Endodermal cell (in vitro differentiated cells): ENCODE measurements at regions not wholly inside any gene's neighbourhood (a gene's known extent, or its start where the extent isn't known, plus 50 kb on each side); places are given as distances from the start of the nearest gene placed in this dataset.

Experiments used
- DNase-seq: peaks from one replicate; pipeline ENCODE4 v3.0.0-alpha.2; 2017
- H3K27ac ChIP-seq: 2 replicates; pipeline ENCODE4 v1.5.1; 2013; ENCODE audit warnings: mild to moderate bottlenecking, low read depth, low read length, moderate library complexity
- H3K27me3 ChIP-seq: 2 replicates; pipeline ENCODE4 v1.6.1; 2013; ENCODE audit warnings: mild to moderate bottlenecking, low read length, moderate library complexity; ENCODE audit not compliant: insufficient read depth, control insufficient read depth, poor library complexity, severe bottlenecking
- H3K36me3 ChIP-seq: 2 replicates; pipeline ENCODE4 v1.7.0; 2013; ENCODE audit warnings: mild to moderate bottlenecking, low read length, moderate library complexity; ENCODE audit not compliant: control insufficient read depth, insufficient read depth
- H3K4me1 ChIP-seq: one replicate; pipeline ENCODE4 v1.7.0; 2013; ENCODE audit warnings: low read length; ENCODE audit not compliant: control insufficient read depth, insufficient read depth
- H3K4me3 ChIP-seq: 2 replicates; pipeline ENCODE4 v1.5.1; 2013; ENCODE audit warnings: mild to moderate bottlenecking, low read length, moderate library complexity
- H3K9ac ChIP-seq: 2 replicates; pipeline ENCODE4 v1.6.1; 2013; ENCODE audit warnings: mild to moderate bottlenecking, low read length, moderate library complexity; ENCODE audit not compliant: poor library complexity, severe bottlenecking; ENCODE audit errors: extremely low read depth
- H3K9me3 ChIP-seq: 2 replicates; pipeline ENCODE4 v1.6.1; 2013; ENCODE audit warnings: mild to moderate bottlenecking, low read length, moderate library complexity; ENCODE audit not compliant: control insufficient read depth
- H3K27ac Mint-ChIP-seq: 2 replicates; pipeline ENCODE4 v1.8.0; 2020; ENCODE audit warnings: mixed read lengths
- H3K27me3 Mint-ChIP-seq: 2 replicates; pipeline ENCODE4 v1.8.0; 2021; ENCODE audit warnings: mild to moderate bottlenecking, mixed read lengths; ENCODE audit not compliant: insufficient read depth
- H3K36me3 Mint-ChIP-seq: 2 replicates; pipeline ENCODE4 v1.8.0; 2020; ENCODE audit warnings: low read depth, mixed read lengths
- H3K4me1 Mint-ChIP-seq: 2 replicates; pipeline ENCODE4 v1.8.0; 2020; ENCODE audit warnings: mixed read lengths
- H3K4me3 Mint-ChIP-seq: 2 replicates; pipeline ENCODE4 v1.8.0; 2020; ENCODE audit warnings: mild to moderate bottlenecking, moderate library complexity, mixed read lengths
- H3K9me3 Mint-ChIP-seq: 2 replicates; pipeline ENCODE4 v1.8.0; 2020; ENCODE audit warnings: mild to moderate bottlenecking, mixed read lengths
- CTCF ChIP-seq: fragments of 200-600 bp; sonication (generic); conservative IDR thresholded peaks from 2 replicates; pipeline ENCODE4 v1.5.0; 2021; ENCODE audit warnings: antibody characterized with exemption, mild to moderate bottlenecking
- WGBS, 2 experiments: methylation state at CpG; one replicate each; pipeline versions ENCODE4 v1.1.5 to v1.1.7; 2013; ENCODE audit warnings: missing lambda C conversion rate in 2 of 2, mixed read lengths in 1 of 2; ENCODE audit not compliant: insufficient coverage in 1 of 2, insufficient read length in 1 of 2; 5-methylcytosine and 5-hydroxymethylcytosine counted together

DNA sequence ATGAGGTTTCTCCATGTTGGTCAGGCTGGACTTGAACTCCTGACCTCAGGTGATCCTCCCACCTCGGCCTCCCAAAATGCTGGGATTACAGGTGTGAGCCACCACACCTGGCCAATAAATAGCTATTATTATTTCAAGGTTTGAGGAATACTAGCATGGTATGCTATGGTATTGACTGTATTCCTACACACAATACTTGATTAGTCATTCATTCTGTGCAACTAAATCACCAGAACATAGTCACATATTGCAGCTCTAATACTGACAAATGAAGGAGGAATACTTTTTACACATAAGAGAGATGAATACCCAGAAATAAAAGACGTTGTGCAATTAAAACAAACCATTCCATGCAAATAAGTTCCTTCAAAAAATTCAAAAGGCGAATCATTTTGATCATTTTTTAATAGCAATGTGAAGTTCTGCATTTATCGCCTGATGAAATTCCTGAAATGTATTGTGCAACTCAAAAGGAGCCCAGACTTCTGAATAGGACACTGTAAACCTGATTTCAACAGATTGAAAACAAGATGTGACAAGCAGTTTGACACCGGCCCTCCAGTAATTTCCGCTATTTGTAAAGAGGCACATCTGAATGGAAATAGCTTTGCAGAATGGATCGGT lies 687.4 kb upstream of the SEMA6A start:
- no peak for DNase-seq
- Histone ChIP-seq H3K9me3 (peaks cover 21% of the 10 kb centered on the region), H3K27ac (peak overlapping the region; percentile 96), H3K9ac (no peak overlapping the region), H3K4me1 (no peaks in the 10 kb centered on the region), H3K4me3 (no peak overlapping the region), H3K27me3 (no peaks in the 10 kb centered on the region), H3K36me3 (no peaks in the 10 kb centered on the region)
- Mint-ChIP-seq H3K27ac (no peak overlapping the region), H3K36me3 (peaks cover 8% of the 10 kb centered on the region), H3K27me3 (no peaks in the 10 kb centered on the region), H3K9me3 (peaks cover 25% of the 10 kb centered on the region), H3K4me1 (no peaks in the 10 kb centered on the region), H3K4me3 (no peak overlapping the region)
- TF ChIP-seq CTCF, result no peak
- WGBS, 2 experiments, result 82 to 88% methylated on average over 5 to 7 of the region's 7 CpGs

DNA sequence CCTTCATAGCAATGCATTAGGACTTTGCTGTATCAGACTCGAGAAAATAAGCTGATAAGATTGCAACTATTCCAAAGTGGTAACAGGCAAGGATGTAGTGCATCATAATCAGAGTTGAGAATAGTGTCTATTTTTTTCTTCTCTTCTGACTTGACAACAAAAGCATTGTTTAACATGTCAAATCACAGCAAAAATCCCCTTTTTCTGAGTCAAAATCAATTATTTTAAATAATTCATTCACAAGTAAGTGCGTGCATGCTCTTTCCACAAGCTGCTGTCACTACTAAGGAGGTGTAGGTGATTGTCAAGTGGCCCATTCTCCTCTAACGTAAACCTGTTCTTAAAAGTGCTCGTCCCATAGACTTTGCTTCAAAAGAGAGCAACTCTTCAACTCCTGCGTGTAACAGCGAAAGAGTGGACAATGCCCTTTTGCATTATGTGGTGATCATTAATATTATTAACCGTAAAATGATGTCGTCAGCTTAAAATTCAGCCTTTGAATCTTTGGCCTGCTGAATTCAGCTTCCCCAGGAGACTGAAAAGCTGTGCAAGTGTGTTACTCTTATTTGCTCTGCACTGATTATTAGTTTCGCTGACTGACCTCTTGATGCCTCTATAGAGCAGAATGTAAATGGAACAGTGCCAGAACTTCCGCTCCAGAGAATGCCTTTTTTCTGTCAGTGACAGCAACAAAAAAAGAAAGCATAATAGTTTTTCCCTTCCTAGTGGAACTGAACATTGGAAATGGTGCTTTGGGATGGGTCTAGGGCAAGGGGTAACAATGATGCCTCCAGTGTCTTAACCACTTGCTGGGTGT lies 680.8 kb upstream of the SEMA6A start:
- no peaks in the 10 kb centered on the region for H3K36me3 Mint-ChIP-seq
- Histone ChIP-seq H3K9ac (no peak overlapping the region), H3K4me3 (no peak overlapping the region), H3K36me3 (no peaks in the 10 kb centered on the region), H3K27me3 (no peaks in the 10 kb centered on the region), H3K9me3 (peaks cover 3% of the 10 kb centered on the region), H3K4me1 (no peaks in the 10 kb centered on the region), H3K27ac (peak overlapping the region; percentile 12)
- 89 to 94% methylated on average over 8 to 10 of the region's 10 CpGs for WGBS, 2 experiments
- H3K9me3 Mint-ChIP-seq, result no peaks in the 10 kb centered on the region
- peaks cover 11% of the 10 kb centered on the region for H3K4me1 Mint-ChIP-seq
- no peak overlapping the region for H3K27ac Mint-ChIP-seq
- H3K4me3 Mint-ChIP-seq, result no peak overlapping the region
- TF ChIP-seq CTCF, result no peak
- DNase-seq, result no peak
- H3K27me3 Mint-ChIP-seq, result no peaks in the 10 kb centered on the region

DNA sequence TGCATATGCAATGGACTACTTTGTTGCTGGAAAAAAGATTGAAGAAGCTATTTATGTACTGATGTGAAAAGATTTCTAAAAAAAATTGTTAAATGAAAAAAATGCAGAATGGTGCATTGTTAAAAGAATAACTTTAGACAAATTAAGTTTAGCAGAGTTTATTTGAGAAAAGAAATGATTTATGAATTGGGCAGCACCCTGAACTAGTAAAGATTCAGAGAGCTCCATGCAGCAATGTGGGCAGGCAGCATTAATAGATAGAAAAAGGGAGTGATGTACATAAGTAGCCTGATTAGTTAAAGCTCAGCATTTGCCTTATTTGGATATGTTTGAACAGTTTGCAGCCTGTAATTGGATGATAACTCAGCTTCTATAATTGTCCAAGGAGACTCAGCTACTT lies 677.9 kb upstream of the SEMA6A start:
- no peak for TF ChIP-seq CTCF
- no peak overlapping the region for H3K4me3 ChIP-seq
- no peak overlapping the region for H3K9ac ChIP-seq
- H3K27me3 ChIP-seq, result no peaks in the 10 kb centered on the region
- Mint-ChIP-seq H3K4me3 (no peak overlapping the region), H3K27ac (no peak overlapping the region), H3K9me3 (no peaks in the 10 kb centered on the region), H3K36me3 (no peaks in the 10 kb centered on the region), H3K4me1 (peaks cover 26% of the 10 kb centered on the region), H3K27me3 (no peaks in the 10 kb centered on the region)
- no peak for DNase-seq
- no peak overlapping the region for H3K27ac ChIP-seq
- peaks cover 3% of the 10 kb centered on the region for H3K9me3 ChIP-seq
- H3K4me1 ChIP-seq, result no peaks in the 10 kb centered on the region
- H3K36me3 ChIP-seq, result no peaks in the 10 kb centered on the region
